Amniotic epithelial cell (primary cell): ENCODE measurements at regions not wholly inside any gene's neighbourhood (a gene's known extent, or its start where the extent isn't known, plus 50 kb on each side); places are given as distances from the start of the nearest gene placed in this dataset.
A peak's percentile ranks its signal among the peaks of the same experiment; 100 is the strongest.
"Not testable (repeated sequence)": the region's sequence is repeated elsewhere in the genome, so short reads cannot be mapped to it uniquely, and the experiment has no call there.

Experiments used
- DNase-seq: peaks from one replicate; pipeline ENCODE4 v3.0.0-alpha.2; 2010; ENCODE audit warnings: low read depth

- DNase-seq, result no peak
Observed at GRCh38 chr5:117623042-117623805, 1048.6 kb upstream of the SEMA6A start.

DNA sequence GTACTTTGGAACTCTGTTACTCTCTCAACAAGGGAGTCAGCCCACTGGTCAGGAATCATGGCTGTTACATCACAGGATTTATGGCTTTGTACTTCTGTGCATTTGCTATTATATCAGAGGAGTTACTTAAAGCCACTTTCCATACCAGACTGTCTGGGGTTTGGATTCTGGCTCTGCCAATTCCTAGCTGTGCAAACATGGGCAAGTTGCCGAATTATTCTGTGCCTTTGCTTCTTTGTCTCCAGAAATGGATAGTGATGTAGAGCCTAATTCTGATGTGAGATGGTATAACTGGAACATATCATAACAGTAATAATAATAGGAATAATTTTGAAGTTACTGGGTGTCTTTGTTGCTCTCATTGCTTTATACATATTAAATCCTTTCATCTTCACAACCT, 1047.3 kb upstream of the SEMA6A start:
- no peak for DNase-seq

DNA sequence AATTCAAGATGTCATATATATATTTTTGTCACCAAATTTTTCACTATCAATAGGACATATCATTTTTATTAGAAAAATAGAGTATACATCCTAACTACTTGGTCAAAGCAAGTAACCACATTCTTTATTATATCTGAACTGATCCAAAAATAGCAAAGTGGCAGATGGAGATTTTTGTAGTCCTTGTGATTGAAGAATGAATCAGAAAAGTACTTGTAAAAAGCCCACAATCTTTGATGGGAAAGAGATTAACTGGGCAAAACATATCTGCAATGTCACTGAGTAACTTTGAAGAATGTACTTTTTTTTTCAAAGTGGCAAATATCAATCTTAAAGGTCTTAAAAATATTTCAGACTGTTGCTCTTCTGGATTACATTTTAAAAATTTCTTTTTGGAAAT, 1040.6 kb upstream of the SEMA6A start:
- no peak for DNase-seq

DNA sequence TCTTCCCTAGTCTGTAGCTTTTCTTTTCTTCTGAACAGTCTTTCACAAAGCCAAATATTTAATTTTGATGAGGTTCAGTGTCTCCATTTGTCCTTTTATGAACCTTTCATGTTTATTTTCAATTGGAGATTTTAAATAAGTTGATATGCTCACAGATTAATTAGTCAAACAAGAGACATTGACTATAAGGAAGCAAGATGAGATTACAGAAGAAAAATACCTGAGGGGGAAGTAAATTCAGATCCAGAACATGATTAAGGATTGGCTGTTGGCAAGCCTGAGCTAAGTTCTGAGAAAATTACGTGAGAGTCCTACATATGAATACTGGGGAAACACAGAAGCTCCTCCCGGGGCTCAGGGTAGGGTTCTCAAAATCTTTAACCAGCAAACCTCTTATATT, 1039.8 kb upstream of the SEMA6A start:
- DNase-seq, result no peak

- peak; percentile 53 for DNase-seq
Observed at GRCh38 chr5:117604845-117605244, 1030.2 kb upstream of the SEMA6A start.

GRCh38 chr5:117599811-117600210, 1025.2 kb upstream of the SEMA6A start:
- not testable (repeated sequence) for DNase-seq

- peak; percentile 88 for DNase-seq
Observed at GRCh38 chr5:117594166-117594565, 1019.5 kb upstream of the SEMA6A start.

- DNase-seq, result peak; percentile 57
Observed at GRCh38 chr5:117590944-117591343, 1016.3 kb upstream of the SEMA6A start.

- peak; percentile 77 for DNase-seq
Observed at GRCh38 chr5:117588611-117589010, 1014.0 kb upstream of the SEMA6A start.

GRCh38 chr5:117587111-117587510, 1012.5 kb upstream of the SEMA6A start:
- no peak for DNase-seq

DNA sequence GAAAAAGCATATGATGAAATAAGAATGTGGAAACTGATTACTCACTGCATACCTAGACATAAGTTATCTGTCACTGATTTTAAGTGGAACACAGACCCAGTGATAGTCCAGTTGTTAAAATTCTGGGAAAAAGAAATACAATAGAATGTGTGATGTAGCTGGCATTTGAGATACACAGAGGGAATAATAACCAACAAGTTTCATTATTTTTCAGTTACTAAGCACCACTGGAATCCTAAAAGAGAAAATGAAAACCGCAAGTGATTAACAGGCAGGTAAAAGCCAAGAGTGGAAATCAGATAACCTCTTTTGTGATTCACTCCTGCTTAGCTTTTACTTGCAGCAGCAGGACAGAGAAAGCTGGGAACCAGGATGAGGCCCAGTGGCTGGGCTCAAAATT, 994.0 kb upstream of the SEMA6A start:
- peak; percentile 66 for DNase-seq

GRCh38 chr5:117568126-117568525, 993.5 kb upstream of the SEMA6A start:
- DNase-seq, result peak; percentile 66

GRCh38 chr5:117562647-117563046, 988.0 kb upstream of the SEMA6A start:
- DNase-seq, result no peak

DNA sequence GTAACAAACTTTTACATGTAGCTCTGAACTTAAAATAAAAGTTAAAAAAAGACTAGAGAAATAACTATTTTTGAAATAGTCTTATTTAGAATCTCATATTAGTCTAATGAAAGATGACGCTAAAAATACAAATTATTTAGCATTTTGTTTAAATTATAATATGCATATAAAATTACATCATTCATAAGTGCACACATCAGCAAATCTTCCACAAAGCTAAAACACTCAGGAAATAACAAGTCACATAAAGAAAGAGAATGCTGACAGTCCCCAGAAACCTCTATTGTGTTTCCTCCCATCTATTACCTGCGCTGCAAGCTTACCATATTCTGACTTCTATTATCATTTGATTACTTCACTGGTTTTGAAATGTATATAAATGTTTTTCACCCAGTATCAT, 986.9 kb upstream of the SEMA6A start:
- DNase-seq, result no peak

DNA sequence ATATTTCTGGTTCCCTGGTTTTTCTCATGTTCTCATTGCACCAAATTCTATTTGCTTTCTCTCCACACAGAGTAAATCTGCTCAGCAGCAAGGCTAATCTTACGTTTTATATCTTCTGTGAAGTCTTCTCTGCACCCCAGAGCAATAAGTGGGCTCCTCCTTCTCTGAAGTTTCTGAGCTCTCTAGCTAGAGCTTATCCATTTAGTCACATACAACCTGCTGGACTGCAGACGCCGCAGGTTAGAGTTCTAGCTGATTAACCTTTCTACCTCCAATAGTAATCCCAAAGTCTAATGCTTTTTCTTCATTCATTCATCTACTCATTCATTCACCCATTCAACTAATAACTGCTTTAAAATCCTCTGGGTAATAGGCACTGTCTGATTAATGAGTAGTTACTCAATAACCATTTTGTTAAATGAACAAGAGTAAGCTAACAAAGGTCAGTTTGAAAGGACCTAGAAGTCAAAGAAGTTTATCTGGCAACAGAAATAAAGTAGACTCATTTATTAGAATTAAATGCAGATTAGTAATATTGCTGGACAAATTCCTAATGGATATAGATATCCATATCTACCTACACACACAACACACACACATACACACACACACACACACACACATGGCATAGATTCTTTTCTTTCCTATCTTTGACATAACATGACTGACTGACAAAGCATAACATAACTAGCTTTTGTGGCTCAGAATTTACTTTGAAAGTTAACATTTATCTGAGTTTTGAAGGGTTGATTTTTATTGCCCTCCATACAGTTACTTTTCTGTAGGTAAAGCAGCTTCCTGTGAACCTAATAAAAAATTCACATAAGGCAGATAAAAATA, 984.6 kb upstream of the SEMA6A start:
- DNase-seq, result no peak

DNA sequence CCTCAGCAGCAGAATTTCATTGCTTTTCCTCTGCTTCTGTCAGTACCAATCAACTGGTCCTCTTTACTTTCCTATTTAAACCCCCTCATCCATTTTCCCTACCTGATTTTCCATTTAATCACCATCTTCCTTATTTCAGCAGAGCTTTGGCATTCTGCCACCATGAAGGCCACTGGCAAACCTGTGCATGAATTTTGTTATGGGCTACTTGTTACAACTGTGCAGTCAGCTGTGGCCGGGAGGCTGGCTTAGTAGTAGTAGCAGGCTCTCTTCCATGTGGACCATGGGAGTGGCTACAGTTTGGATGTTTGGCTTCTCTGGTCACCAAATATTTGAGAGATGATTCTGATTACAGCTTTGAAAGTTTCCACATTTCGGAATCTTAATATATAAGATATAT, 976.6 kb upstream of the SEMA6A start:
- DNase-seq, result no peak

DNA sequence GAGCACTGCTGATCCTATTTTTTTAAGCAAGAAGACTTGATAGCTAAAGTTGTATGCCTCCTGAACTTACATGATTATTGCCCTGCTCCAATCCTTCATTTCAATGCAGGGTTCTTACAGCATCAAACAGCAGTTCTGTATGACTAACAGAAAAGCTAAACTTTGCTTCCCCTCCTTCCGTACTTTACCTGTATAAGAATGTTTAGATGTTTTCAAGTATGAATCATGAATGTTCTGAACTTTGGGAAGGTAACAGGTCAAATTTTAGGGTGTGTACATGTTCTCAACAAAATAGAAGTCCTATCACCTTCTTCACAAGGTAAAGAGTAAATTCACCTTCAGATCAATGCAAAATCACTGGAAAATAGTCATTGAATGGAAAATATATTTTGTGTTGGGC, 972.6 kb upstream of the SEMA6A start:
- DNase-seq, result no peak

DNA sequence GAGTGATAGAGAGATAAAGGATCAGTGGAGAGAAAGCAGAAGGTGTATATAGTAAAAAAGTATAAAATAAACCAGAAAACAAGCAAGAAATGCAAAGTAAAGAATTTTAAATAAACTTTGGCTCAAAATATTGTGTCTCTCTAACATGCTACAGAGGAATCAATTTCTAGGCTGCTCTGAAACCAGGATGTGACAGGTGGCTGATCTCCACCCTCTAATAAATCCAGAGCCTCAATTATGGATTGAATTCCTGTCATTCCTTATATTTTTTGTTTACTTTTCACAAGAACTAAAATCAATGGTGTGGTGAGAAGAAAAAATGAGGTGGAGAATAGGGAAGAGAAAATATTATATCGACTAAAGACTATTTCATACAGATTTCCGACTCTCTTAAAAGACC, 965.1 kb upstream of the SEMA6A start:
- DNase-seq, result no peak

DNA sequence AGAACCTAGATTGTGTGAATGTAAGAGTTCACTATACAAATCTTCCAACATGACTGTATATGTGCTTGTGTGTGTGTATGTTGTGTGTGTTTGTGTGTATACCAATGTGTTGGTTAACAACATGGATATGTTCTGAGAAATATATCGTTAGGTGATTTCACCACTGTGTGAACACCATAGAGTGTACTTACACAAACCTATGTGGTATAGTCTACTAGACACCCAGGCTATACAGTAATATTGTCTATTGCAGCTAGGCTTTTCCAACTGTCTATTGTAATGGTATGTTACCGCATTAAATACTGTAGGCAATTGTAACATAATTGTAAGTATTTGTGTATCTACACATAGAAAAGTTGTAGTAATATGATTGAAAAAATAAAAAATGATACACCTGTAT, 959.2 kb upstream of the SEMA6A start:
- no peak for DNase-seq

DNA sequence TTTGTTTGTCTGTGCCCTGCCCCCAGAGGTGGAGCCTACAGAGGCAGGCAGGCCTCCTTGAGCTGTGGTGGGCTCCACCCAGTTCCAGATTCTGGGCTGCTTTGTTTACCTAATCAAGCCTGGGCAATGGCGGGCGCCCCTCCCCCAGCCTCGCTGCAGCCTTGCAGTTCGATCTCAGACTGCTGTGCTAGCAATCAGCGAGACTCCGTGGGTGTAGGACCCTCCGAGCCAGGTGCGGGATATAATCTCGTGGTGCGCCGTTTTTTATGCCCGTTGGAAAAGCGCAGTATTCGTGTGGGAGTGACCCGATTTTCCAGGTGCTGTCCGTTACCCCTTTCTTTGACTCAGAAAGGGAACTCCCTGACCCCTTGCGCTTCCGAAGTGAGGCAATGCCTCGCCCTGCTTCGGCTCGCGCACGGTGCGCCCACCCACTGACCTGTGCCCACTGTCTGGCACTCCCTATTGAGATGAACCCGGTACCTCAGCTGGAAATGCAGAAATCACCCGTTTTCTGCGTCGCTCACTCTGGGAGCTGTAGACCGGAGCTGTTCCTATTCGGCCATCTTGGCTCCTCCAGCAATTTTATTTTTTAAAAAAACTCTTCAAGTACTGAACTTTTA, 958.5 kb upstream of the SEMA6A start:
- not testable (repeated sequence) for DNase-seq

DNA sequence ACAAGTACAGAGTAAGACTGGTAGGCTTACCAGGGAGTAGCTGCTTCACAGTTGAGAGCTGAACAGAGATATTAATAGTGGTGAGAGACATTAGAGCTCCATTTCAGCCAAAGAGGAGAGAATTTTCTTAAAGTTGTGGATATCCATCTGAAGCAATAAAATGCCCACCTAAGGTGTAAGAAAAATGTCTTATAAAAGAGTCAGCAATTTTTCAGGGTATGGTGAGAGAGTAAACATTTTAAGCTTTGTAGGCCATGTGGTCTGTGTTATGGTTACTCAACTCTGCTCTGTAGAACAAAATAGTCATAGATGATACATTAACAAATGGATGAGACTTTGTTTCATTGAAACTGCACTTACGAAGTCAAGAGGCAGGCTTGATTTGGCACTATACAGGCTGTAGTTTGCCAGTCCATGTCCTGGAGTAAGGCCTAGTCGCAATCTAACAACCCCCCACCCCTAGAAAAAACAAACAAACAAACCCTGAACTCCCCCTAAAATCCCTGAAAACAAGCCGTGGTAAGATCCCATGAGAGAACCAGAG, 945.4 kb upstream of the SEMA6A start:
- no peak for DNase-seq

- peak; percentile 21 for DNase-seq
Observed at GRCh38 chr5:117504305-117504704, 929.7 kb upstream of the SEMA6A start.

DNA sequence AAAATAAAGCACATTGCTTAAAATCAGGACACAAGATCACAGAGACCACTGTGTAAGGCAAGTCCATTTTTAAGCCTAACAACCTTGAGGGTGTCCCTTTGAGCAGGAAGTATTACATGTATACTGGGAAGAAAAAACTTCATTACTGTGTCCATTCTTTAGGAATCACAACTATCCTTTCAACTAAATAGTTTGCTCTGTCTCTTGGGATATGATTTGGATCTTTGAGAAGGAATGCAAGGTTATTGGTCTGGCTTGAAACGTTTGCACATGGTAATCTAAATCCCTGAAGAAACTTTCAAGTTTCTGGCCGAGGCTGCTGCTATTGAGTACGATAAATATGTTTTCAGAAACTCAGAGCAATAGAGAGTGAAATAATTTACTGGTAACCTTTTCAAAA, 923.0 kb upstream of the SEMA6A start:
- no peak for DNase-seq
